Inflammatory macrophage (primary cell): ENCODE measurements at regions not wholly inside any gene's neighbourhood (a gene's known extent, or its start where the extent isn't known, plus 50 kb on each side); places are given as distances from the start of the nearest gene placed in this dataset.
"Not testable (repeated sequence)": the region's sequence is repeated elsewhere in the genome, so short reads cannot be mapped to it uniquely, and the experiment has no call there.

Source experiments
- DNase-seq, 2 donors: peaks; one replicate each; pipeline ENCODE4 v3.0.0-alpha.2; 2020 to 2022

- DNase-seq: no peak
Measured at GRCh38 chr6:140729521-140729920, 1355.1 kb upstream of the CITED2 start.

- no peak for DNase-seq
Measured at GRCh38 chr6:140718021-140718420, 1343.6 kb upstream of the CITED2 start.

- DNase-seq: no peak
Measured at GRCh38 chr6:140713495-140713894, 1339.0 kb upstream of the CITED2 start.

GRCh38 chr6:140711019-140711613 lies 1336.7 kb upstream of the CITED2 start:
- no peak for DNase-seq

GRCh38 chr6:140708441-140708840 lies 1334.0 kb upstream of the CITED2 start:
- no peak for DNase-seq

GRCh38 chr6:140704008-140704407 lies 1329.6 kb upstream of the CITED2 start:
- DNase-seq: not testable (repeated sequence)

- DNase-seq: no peak
Measured at GRCh38 chr6:140697585-140697984, 1323.1 kb upstream of the CITED2 start.

- DNase-seq: no peak
Measured at GRCh38 chr6:140684776-140685550, 1310.5 kb upstream of the CITED2 start.

- DNase-seq: no peak
Measured at GRCh38 chr6:140677781-140678528, 1303.5 kb upstream of the CITED2 start.

- no peak for DNase-seq
Measured at GRCh38 chr6:140671926-140672325, 1297.5 kb upstream of the CITED2 start.

- DNase-seq: no peak
Measured at GRCh38 chr6:140670021-140670420, 1295.6 kb upstream of the CITED2 start.

- DNase-seq: no peak
Measured at GRCh38 chr6:140669321-140669720, 1294.9 kb upstream of the CITED2 start.

- no peak for DNase-seq
Measured at GRCh38 chr6:140663772-140664171, 1289.3 kb upstream of the CITED2 start.

GRCh38 chr6:140663094-140663493 lies 1288.6 kb upstream of the CITED2 start:
- DNase-seq: no peak

GRCh38 chr6:140661691-140662090 lies 1287.2 kb upstream of the CITED2 start:
- no peak for DNase-seq

- DNase-seq: no peak
Measured at GRCh38 chr6:140660295-140660694, 1285.8 kb upstream of the CITED2 start.

- DNase-seq: no peak
Measured at GRCh38 chr6:140653972-140654371, 1279.5 kb upstream of the CITED2 start.

GRCh38 chr6:140653506-140653905 lies 1279.1 kb upstream of the CITED2 start:
- DNase-seq: no peak

- not testable (repeated sequence) for DNase-seq
Measured at GRCh38 chr6:140649502-140649901, 1275.1 kb upstream of the CITED2 start.

- DNase-seq: not testable (repeated sequence)
Measured at GRCh38 chr6:140647322-140647721, 1272.9 kb upstream of the CITED2 start.

GRCh38 chr6:140644017-140644416 lies 1269.6 kb upstream of the CITED2 start:
- DNase-seq: no peak

GRCh38 chr6:140641412-140641811 lies 1267.0 kb upstream of the CITED2 start:
- DNase-seq: no peak

GRCh38 chr6:140636908-140637402 lies 1262.5 kb upstream of the CITED2 start:
- DNase-seq: no peak
